Liver (tissue), 8 donors: ENCODE measurements at regions not wholly inside any gene's neighbourhood (a gene's known extent, or its start where the extent isn't known, plus 50 kb on each side); places are given as distances from the start of the nearest gene placed in this dataset.

Source experiments
- DNase-seq: peaks from one replicate; pipeline ENCODE4 v3.0.0-alpha.2; 2017; ENCODE audit warnings: low spot score
- H3K27ac ChIP-seq, 2 donors: one replicate each; pipeline ENCODE4 v1.7.0; 2013; ENCODE audit warnings: inconsistent platforms in 2 of 2, low read length in 2 of 2, control low read depth in 1 of 2, low read depth in 1 of 2, mild to moderate bottlenecking in 1 of 2
- H3K27me3 ChIP-seq, 4 donors: one replicate each; pipeline versions ENCODE4 v1.6.1 to v1.7.0; 2013; ENCODE audit warnings: low read length in 3 of 4, inconsistent platforms in 1 of 4, mild to moderate bottlenecking in 1 of 4, moderate library complexity in 1 of 4; ENCODE audit not compliant: control insufficient read depth in 4 of 4, insufficient read depth in 4 of 4
- H3K36me3 ChIP-seq, 4 donors: one replicate each; pipeline versions ENCODE4 v1.6.1 to v1.7.0; 2013; ENCODE audit warnings: low read length in 3 of 4, mild to moderate bottlenecking in 3 of 4, low read depth in 1 of 4, moderate library complexity in 1 of 4; ENCODE audit not compliant: control insufficient read depth in 4 of 4, insufficient read depth in 3 of 4
- H3K4me1 ChIP-seq, 4 donors: one replicate each; pipeline versions ENCODE4 v1.6.1 to v1.7.0; 2013; ENCODE audit warnings: low read length in 3 of 4, mild to moderate bottlenecking in 3 of 4, moderate library complexity in 1 of 4; ENCODE audit not compliant: control insufficient read depth in 4 of 4, insufficient read depth in 4 of 4
- H3K4me3 ChIP-seq, 3 donors: one replicate each; pipeline versions ENCODE4 v1.6.1 to v1.7.0; 2013; ENCODE audit warnings: low read length in 3 of 3, control low read depth in 1 of 3, low read depth in 1 of 3, mild to moderate bottlenecking in 1 of 3
- H3K9ac ChIP-seq, 2 donors: one replicate each; pipeline ENCODE4 v1.7.0; 2013; ENCODE audit warnings: low read length in 2 of 2, mild to moderate bottlenecking in 2 of 2, moderate library complexity in 2 of 2, control low read depth in 1 of 2, low read depth in 1 of 2
- H3K9me3 ChIP-seq, 4 donors: one replicate each; pipeline versions ENCODE4 v1.6.1 to v1.7.0; 2013; ENCODE audit warnings: low read length in 3 of 4; ENCODE audit not compliant: control insufficient read depth in 4 of 4
- EGR1 ChIP-seq, 2 donors: IDR thresholded peaks; 2 replicates each; pipeline ENCODE4 v1.6.1; 2016 to 2018; ENCODE audit warnings: antibody characterized with exemption in 2 of 2, low read depth in 2 of 2
- FOXA1 ChIP-seq: IDR thresholded peaks from 2 replicates; pipeline ENCODE4 v1.6.1; 2016; ENCODE audit warnings: antibody characterized with exemption
- FOXA2 ChIP-seq: IDR thresholded peaks from 2 replicates; pipeline ENCODE4 v1.6.1; 2016; ENCODE audit warnings: antibody characterized with exemption
- GABPA ChIP-seq, 2 donors: IDR thresholded peaks in 1 of 2; conservative IDR thresholded peaks in 1 of 2; 2 replicates each; pipeline ENCODE4 v1.6.1; 2016; ENCODE audit warnings: antibody characterized with exemption in 2 of 2, mild to moderate bottlenecking in 1 of 2, moderate library complexity in 1 of 2
- HNF4A ChIP-seq, 2 donors: conservative IDR thresholded peaks; 2 replicates each; pipeline ENCODE4 v1.6.1; 2016; ENCODE audit warnings: antibody characterized with exemption in 2 of 2, mild to moderate bottlenecking in 2 of 2
- JUND ChIP-seq, 2 donors: IDR thresholded peaks; 2 replicates each; pipeline ENCODE4 v1.6.1; 2016; ENCODE audit warnings: antibody characterized with exemption in 2 of 2
- MAX ChIP-seq: IDR thresholded peaks from 2 replicates; pipeline ENCODE4 v1.6.1; 2016; ENCODE audit warnings: antibody characterized with exemption
- NR2F2 ChIP-seq: IDR thresholded peaks from 2 replicates; pipeline ENCODE4 v1.6.1; 2016; ENCODE audit warnings: antibody characterized with exemption
- RAD21 ChIP-seq, 2 donors: IDR thresholded peaks; 2 replicates each; pipeline ENCODE4 v1.6.1; 2016; ENCODE audit warnings: antibody characterized with exemption in 2 of 2, mild to moderate bottlenecking in 2 of 2
- RXRA ChIP-seq, 2 donors: IDR thresholded peaks; 2 replicates each; pipeline ENCODE4 v1.6.1; 2017 to 2018; ENCODE audit warnings: antibody characterized with exemption in 2 of 2, mild to moderate bottlenecking in 1 of 2
- TAF1 ChIP-seq: conservative IDR thresholded peaks from 2 replicates; pipeline ENCODE4 v1.6.1; 2016; ENCODE audit warnings: antibody characterized with exemption, mild to moderate bottlenecking
- YY1 ChIP-seq: IDR thresholded peaks from 2 replicates; pipeline ENCODE4 v1.6.1; 2016; ENCODE audit warnings: antibody characterized with exemption, mild to moderate bottlenecking
- WGBS: extraction: QIAGEN DNeasy Blood & Tissue Kit; methylation state at CpG from one replicate; pipeline ENCODE4 v1.1.7; 2013; 5-methylcytosine and 5-hydroxymethylcytosine counted together
- TF ChIP-seq, protein P1 (sequence below): IDR thresholded peaks from 2 replicates; pipeline ENCODE4 v1.6.1; 2016; ENCODE audit warnings: antibody characterized with exemption, mild to moderate bottlenecking
- TF ChIP-seq, protein P2 (sequence below): IDR thresholded peaks from 2 replicates; pipeline ENCODE4 v1.6.1; 2016; ENCODE audit warnings: antibody characterized with exemption
- TF ChIP-seq, protein P3 (sequence below): fragments of 150-350 bp; IDR thresholded peaks from 2 replicates; pipeline ENCODE4 v1.5.1; 2017; ENCODE audit warnings: improper control_type of control experiment, low read depth, low read length; ENCODE audit not compliant: missing input control
- TF ChIP-seq, protein P4 (sequence below): IDR thresholded peaks from 2 replicates; pipeline ENCODE4 v1.6.1; 2016; ENCODE audit warnings: antibody characterized with exemption
- donor health status: healthy.
- donor health status: healthy.
- donor health status: healthy.
- donor health status: healthy.
- donor health status: healthy.

DNA sequence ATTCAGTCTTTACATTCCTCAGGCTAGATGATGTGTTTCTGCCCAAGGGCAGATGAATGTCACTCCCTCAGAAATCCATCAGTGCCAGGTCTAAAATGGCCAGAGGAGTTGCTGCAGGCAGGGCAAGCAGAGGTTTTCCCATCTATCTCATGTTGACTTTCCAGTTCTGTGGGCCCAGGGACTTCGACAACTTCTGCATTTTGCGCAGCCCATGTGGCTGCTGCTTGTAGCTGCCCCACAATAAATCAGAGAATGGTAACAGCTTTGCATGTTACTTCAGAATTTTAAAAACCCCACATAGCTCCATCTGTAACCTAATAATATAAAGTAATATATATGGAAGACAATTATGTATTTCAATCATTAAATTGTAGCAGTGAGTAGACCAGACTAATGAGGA, 1367.7 kb upstream of the AGA start:
- Histone ChIP-seq H3K4me3 (no peak overlapping the region), H3K27me3 (no peaks in the 10 kb centered on the region), H3K9me3 (no peaks in the 10 kb centered on the region), H3K9ac (no peak overlapping the region), H3K36me3 (no peaks in the 10 kb centered on the region), H3K27ac (no peak overlapping the region), H3K4me1 (no peaks in the 10 kb centered on the region)
- DNase-seq, result no peak
- 79% methylated on average over 2 of the region's 2 CpGs for WGBS
- TF ChIP-seq, protein P1, sequence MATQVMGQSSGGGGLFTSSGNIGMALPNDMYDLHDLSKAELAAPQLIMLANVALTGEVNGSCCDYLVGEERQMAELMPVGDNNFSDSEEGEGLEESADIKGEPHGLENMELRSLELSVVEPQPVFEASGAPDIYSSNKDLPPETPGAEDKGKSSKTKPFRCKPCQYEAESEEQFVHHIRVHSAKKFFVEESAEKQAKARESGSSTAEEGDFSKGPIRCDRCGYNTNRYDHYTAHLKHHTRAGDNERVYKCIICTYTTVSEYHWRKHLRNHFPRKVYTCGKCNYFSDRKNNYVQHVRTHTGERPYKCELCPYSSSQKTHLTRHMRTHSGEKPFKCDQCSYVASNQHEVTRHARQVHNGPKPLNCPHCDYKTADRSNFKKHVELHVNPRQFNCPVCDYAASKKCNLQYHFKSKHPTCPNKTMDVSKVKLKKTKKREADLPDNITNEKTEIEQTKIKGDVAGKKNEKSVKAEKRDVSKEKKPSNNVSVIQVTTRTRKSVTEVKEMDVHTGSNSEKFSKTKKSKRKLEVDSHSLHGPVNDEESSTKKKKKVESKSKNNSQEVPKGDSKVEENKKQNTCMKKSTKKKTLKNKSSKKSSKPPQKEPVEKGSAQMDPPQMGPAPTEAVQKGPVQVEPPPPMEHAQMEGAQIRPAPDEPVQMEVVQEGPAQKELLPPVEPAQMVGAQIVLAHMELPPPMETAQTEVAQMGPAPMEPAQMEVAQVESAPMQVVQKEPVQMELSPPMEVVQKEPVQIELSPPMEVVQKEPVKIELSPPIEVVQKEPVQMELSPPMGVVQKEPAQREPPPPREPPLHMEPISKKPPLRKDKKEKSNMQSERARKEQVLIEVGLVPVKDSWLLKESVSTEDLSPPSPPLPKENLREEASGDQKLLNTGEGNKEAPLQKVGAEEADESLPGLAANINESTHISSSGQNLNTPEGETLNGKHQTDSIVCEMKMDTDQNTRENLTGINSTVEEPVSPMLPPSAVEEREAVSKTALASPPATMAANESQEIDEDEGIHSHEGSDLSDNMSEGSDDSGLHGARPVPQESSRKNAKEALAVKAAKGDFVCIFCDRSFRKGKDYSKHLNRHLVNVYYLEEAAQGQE, result no peak
- no peak for TF ChIP-seq TAF1
- TF ChIP-seq GABPA (IDR thresholded peaks at IDR 0.05 in 1 of 2, conservative IDR thresholded peaks at IDR 0.05 in 1 of 2), result no peak
- TF ChIP-seq NR2F2, result no peak
- no peak for TF ChIP-seq FOXA2
- TF ChIP-seq, protein P2, sequence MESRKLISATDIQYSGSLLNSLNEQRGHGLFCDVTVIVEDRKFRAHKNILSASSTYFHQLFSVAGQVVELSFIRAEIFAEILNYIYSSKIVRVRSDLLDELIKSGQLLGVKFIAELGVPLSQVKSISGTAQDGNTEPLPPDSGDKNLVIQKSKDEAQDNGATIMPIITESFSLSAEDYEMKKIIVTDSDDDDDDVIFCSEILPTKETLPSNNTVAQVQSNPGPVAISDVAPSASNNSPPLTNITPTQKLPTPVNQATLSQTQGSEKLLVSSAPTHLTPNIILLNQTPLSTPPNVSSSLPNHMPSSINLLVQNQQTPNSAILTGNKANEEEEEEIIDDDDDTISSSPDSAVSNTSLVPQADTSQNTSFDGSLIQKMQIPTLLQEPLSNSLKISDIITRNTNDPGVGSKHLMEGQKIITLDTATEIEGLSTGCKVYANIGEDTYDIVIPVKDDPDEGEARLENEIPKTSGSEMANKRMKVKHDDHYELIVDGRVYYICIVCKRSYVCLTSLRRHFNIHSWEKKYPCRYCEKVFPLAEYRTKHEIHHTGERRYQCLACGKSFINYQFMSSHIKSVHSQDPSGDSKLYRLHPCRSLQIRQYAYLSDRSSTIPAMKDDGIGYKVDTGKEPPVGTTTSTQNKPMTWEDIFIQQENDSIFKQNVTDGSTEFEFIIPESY, result no peak
- no peak for TF ChIP-seq FOXA1
- no peak for TF ChIP-seq RAD21 (IDR thresholded peaks at IDR 0.05)
- TF ChIP-seq, protein P3, sequence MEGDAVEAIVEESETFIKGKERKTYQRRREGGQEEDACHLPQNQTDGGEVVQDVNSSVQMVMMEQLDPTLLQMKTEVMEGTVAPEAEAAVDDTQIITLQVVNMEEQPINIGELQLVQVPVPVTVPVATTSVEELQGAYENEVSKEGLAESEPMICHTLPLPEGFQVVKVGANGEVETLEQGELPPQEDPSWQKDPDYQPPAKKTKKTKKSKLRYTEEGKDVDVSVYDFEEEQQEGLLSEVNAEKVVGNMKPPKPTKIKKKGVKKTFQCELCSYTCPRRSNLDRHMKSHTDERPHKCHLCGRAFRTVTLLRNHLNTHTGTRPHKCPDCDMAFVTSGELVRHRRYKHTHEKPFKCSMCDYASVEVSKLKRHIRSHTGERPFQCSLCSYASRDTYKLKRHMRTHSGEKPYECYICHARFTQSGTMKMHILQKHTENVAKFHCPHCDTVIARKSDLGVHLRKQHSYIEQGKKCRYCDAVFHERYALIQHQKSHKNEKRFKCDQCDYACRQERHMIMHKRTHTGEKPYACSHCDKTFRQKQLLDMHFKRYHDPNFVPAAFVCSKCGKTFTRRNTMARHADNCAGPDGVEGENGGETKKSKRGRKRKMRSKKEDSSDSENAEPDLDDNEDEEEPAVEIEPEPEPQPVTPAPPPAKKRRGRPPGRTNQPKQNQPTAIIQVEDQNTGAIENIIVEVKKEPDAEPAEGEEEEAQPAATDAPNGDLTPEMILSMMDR, result no peak
- TF ChIP-seq, protein P4, sequence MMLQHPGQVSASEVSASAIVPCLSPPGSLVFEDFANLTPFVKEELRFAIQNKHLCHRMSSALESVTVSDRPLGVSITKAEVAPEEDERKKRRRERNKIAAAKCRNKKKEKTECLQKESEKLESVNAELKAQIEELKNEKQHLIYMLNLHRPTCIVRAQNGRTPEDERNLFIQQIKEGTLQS, result no peak
- TF ChIP-seq MAX, result no peak

DNA sequence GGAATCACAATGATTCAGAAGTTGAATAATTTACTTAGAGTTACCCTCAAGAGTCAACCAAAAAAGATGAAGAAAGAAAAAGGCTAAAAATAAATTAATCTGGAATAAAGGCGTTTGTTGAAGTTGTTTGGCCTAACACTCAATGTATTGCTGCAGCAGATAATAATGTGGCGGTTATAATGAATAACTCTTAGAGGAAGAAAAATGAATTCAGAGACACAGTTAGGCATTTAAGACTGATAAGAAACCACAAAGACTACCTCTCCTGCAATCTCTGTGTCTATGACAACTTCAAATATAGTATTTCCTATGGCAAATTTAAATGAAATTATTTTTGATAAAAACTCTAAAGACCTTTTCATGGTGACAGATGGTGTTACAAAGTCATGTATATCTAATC, 1369.1 kb upstream of the AGA start:
- peaks cover 0 to under 1% (median 0%) of the 10 kb centered on the region in 4 donors for H3K27me3 ChIP-seq
- 64% methylated on average over 2 of the region's 2 CpGs for WGBS

More for the DNA sequence above, 1369.1 kb upstream of the AGA start:
- no peak overlapping the region for H3K27ac ChIP-seq
- no peak overlapping the region for H3K9ac ChIP-seq
- no peaks in the 10 kb centered on the region for H3K36me3 ChIP-seq
- no peaks in the 10 kb centered on the region for H3K4me1 ChIP-seq
- H3K9me3 ChIP-seq, result no peaks in the 10 kb centered on the region
- no peak overlapping the region for H3K4me3 ChIP-seq
- no peak for DNase-seq
- TF ChIP-seq JUND (IDR thresholded peaks at IDR 0.05), result no peak
- TF ChIP-seq, protein P4, result no peak
- no peak for TF ChIP-seq EGR1 (IDR thresholded peaks at IDR 0.05; ENCODE audit: low read depth in 2 of 2)
- no peak for TF ChIP-seq NR2F2
- TF ChIP-seq YY1, result no peak
- TF ChIP-seq, protein P3, result no peak
- TF ChIP-seq RAD21 (IDR thresholded peaks at IDR 0.05), result no peak
- TF ChIP-seq GABPA (IDR thresholded peaks at IDR 0.05 in 1 of 2, conservative IDR thresholded peaks at IDR 0.05 in 1 of 2), result no peak
- no peak for TF ChIP-seq HNF4A (conservative IDR thresholded peaks at IDR 0.05)
- no peak for TF ChIP-seq TAF1
- TF ChIP-seq RXRA (IDR thresholded peaks at IDR 0.05), result no peak
